ENCODE measurements at regions not wholly inside any gene's neighbourhood (a gene's known extent, or its start where the extent isn't known, plus 50 kb on each side); places are given as distances from the start of the nearest gene placed in this dataset.
"Not testable (repeated sequence)": the region's sequence is repeated elsewhere in the genome, so short reads cannot be mapped to it uniquely, and the experiment has no call there.

DNA sequence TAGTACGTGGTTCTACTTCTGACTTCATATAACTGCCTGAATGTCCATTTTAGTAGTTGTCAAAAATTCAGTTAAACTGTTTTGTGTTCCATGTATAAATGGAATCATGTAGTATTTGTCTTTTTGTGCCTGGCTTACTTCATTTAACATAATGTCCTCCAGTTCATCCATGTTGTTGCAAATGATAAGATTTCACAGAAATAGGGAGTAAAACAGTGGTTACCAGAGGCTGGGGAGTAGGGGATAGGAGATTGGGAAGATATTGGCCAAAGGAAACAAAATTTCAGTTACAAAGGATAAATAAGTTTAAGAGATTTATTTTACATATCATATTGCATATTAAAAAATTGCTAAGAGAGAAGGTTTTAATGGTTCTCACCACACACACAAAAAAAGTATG lies 425.0 kb upstream of the MEF2C start:
- DNase-seq (ENCODE audit: low read depth, low spot score) = no peak

DNA sequence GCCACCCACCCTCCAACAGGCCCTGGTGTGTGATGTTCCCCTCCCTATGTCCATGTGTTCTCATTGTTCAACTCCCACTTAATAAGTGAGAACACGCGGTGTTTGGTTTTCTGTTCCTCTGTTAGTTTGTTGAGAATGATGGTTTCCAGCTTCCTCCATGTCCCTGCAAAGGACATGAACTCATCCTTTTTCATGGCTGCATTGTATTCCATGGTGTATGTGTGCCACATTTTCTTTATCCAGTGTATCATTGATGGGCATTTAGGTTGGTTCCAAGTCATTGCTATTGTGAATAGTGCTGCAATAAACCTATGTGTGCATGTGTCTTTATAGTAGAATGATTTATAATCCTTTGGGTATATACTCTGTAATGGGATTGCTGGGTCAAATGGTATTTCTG lies 424.2 kb upstream of the MEF2C start:
- not testable (repeated sequence) for DNase-seq (ENCODE audit: low read depth, low spot score)

DNA sequence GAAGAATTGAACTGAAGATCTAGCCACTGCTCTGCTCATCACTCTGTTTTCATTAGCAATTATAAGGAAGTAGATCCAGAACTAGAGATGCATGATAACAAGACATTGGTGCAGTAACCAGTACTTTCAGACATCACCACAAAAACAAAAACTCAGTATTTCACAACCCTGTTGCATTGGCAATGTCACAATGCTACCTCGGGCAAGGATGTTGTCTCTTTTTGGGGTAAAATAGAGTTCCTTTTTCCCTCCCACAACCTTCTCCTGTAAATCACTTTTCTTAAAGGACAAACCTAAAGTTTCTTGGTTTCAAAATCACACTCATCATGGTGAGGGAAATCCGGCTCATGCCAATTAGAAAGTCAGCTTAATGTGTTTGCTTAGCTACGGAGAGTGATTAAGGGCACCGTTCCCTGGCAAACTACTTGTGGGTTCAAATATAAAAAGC lies 420.1 kb upstream of the MEF2C start:
- no peak for DNase-seq (ENCODE audit: low read depth, low spot score)

DNA sequence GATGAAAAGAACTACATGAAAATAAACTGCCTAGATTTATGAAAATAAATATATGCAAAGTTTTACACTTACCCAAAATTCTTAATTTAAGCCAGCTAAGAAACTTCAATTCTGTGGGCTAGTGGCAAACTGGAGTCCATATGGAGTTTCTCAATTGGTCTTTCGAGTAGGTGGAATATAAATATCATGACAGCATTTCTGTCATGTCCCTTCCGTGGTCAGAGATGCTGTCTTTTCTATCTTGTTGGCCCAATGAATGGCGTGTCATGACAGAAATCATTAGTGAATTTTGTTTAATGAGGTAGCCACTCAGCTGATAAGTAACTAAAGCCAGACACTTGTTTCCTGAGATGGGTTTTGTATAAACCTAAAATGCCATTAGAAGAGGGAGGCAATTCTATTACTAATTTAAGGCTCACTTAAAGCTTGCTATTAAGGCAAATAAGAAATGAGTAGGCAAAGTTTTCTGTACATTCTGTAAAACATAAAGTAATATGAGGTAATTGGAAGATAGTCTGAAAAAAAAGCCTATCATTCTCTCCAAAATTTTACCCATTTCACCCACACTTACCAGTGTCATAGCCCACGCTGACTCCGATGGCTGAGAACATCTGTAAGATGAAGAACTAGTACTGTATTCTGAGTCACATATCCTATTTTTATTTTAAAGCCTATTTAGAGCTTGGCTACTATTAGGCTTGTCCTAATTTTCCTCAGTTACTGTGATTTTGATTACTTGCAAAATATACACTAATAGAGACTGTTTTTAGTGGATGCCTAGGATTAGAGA lies 419.3 kb upstream of the MEF2C start:
- no peak for DNase-seq (ENCODE audit: low read depth, low spot score)

DNA sequence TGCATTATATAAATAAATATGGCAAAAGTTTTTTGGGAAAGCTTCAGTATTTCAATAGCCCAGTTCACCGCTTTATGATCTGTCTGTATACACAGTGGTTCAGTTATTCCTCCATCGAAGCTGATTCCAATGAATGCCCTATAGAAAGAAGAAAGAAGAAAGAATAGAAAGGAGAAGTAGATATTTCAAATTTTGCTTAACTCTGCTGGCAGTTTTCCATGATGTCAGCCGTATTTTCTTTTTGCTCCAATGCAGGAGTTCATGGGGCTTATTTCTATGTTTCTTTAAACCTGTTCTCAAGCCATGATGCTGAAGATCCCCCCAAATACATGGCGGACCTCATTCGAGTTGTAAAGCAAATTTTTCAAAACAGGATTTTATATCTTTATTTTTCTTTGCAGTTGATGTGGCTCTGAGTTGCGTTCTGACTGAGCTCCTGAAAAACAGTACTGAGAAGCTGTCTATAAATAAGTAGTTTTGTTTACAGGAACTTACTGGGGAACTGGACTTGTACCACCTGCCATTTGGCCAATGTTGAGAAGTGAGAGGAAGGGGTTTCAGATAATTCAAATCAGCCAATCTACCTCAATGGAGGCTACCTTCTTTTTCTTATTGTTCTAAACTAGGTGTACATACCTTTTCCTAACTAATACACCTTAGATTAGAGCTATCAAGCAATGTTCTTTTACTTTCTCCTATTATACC lies 418.5 kb upstream of the MEF2C start:
- no peak for DNase-seq (ENCODE audit: low read depth, low spot score)

DNA sequence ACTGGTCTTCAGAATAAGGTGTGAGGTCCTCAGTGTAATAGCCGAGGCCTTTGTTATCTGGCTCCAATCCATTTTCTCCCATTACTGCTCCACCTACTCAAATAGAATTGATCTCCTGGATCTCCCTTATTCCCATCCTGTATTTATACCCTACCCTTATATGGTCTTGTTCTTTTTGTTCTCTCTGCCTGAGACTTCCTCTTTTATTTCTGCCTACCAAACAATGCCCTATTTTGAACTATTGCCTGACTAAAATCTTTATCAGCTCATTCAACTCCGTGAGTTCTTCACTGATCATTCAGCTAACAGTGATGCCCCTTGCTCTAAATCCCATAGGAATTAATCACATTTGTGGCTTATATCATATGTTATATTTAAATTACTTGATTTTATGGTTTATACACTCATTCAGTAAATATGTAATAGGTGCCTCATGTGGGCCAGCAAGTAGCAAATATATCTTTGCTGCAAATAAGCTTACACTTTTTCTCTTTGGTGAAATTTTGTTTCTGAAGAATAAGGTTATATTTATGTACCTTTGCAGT lies 417.5 kb upstream of the MEF2C start:
- no peak for DNase-seq (ENCODE audit: low read depth, low spot score)

DNA sequence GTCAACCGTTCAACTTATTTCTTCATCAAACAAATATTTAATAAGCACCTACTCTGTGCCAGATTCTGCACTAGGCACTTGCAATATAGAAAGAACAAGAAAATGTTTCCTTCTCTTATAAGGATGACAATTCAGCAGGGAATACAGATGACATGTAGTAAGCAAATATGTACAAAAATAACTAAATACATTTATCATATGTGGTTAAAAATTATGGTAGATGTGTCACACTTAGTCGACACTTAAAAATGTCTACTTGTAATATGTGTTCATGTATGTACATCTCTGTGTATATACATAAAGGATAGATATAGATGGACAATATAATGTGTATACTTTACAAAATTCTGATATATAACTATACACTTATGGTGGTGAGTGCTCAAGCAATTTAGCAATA lies 417.0 kb upstream of the MEF2C start:
- no peak for DNase-seq (ENCODE audit: low read depth, low spot score)

DNA sequence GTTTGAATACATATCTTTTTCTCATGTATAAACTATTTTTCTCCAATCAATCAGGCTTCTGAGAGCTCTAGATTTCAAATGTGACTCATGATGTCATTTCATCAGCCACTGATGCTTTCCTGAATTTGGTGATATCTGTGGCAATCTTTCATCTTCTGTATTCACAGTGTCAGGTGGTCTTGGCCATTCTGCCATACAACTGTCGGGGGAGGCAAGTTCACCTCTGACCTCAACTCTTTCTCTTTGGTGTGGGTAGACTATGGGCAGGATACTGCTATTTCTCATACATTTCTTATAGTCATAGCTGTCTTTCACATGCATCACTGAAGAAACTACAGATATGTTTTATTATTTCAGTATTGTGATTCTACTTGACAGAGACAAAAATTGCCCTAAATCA lies 414.1 kb upstream of the MEF2C start:
- no peak for DNase-seq (ENCODE audit: low read depth, low spot score)

DNA sequence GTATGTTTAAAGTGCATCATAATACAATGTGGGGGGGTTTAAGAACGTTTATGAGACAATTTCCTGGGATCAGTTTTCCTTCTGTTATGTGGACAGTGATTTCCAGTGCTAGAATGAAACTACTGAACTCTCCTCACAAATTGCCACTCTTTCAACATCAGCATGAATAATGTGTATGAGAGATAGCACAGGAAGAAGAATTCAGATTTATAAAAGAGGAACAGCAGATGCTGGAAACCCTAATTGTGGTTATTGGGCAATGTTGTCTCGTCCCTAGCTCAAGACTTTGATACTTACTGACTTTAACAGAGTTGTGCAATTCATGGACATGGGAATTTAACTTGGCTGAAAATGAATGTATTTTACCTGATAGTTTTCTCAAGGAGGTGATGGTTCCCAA lies 410.8 kb upstream of the MEF2C start:
- no peak for DNase-seq (ENCODE audit: low read depth, low spot score)

DNA sequence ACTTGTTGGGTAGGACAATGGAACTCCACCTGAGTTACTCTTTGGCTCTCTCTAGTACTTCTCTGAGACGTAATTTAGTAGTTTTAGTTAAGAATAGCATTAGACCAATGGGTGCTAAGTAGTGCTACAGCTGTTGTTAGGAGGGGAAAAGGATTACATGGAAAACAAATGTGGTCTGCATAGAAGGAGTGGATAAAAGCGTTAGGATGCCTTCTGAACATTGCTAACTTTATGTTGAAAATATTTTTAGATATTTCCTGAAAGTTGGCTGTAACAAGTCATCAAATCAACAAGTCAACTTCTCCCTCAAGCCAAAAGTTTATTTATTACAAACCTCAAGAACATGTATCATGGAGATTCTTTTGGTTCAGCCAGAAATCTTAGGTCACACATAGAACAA lies 409.5 kb upstream of the MEF2C start:
- DNase-seq (ENCODE audit: low read depth, low spot score) = no peak

DNA sequence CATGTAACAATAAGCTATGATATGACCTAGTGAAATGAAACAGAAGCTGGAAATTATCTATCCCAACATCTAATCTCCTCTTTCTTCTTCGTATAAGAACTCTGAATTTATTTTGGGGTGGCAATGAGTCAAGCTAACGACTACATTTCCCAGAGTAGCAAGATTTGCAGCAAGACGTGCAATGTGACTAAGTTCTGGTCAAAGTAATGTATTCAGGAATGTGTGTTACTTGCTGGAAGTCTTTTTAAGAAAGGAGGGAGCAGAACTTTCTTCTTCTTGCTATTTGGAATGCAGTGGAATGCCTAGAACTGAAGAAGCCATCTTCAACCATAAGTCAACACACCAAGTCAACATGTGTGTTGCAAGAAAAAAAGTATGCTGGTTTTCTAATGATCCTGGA lies 406.6 kb upstream of the MEF2C start:
- no peak for DNase-seq (ENCODE audit: low read depth, low spot score)

DNA sequence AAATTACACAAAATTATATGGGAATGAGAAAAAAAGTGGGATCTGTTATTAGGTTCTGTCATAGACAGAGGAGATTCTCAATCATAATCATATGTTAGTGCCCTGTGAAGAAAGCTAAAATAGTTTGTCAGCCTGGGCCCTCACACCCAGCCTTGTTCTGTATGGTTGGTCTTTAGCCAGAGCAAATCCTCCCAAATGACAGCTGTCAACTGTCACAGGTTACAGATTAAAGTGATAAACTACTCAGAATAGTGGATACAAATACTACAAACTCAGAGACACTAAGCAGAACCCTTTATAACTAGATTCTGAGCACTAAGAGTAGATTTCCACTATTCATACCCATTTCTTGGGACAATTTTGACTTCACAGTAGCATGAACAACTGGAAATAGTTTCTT lies 405.0 kb upstream of the MEF2C start:
- no peak for DNase-seq (ENCODE audit: low read depth, low spot score)

DNA sequence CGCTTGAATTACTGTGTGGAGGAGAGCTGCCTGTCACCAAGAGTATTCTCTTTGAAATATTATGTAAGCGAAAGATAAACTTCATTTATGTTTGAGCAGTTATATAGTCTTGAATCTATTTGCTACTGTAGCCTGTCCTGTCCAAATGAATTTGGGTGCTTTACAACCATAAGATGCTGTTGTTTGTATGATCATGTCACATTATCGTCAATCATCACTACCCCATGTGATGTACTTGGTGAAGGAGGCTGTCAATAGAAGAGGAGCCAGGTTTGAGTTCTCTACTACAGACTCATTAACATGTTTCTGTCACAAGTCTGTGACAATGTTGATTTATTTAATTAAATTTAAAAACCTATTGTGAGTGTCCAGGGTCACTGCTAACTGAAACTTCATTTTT lies 403.3 kb upstream of the MEF2C start:
- DNase-seq (ENCODE audit: low read depth, low spot score) = no peak

DNA sequence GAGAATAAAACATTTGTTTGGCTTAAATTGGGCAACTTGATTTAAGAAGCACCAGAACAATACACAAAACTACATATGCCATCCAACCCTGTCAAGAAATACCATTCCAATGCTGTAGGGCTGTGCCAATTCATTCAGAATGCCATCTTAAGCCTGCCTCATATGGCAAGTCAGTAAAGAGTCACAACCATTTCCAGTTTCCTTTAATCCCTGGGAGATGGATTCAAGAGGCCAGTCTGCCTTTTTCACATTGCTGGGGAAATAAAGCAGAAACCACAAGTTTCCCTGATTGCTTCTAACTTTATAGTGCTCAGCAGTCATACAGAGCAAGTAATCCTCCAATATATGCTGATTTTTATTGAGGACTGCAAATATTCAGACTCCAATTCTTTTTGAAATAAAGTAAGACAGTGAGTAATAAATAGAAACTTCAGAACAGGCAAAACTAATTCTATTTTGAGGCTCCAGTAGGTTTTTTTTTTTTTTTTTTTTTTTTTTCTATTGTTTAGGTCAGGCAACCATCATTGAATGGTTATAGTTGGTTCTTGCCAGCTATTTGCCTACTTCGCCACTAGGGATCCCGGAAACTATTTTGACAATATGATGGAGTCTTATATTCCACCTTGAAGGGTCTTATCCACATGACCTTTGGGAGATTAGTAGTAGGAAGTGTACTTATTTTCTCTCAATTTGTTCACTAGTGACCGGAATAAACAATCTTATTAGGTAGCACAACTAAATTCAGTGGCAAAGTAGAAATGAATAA lies 400.9 kb upstream of the MEF2C start:
- DNase-seq (ENCODE audit: low read depth, low spot score) = no peak

DNA sequence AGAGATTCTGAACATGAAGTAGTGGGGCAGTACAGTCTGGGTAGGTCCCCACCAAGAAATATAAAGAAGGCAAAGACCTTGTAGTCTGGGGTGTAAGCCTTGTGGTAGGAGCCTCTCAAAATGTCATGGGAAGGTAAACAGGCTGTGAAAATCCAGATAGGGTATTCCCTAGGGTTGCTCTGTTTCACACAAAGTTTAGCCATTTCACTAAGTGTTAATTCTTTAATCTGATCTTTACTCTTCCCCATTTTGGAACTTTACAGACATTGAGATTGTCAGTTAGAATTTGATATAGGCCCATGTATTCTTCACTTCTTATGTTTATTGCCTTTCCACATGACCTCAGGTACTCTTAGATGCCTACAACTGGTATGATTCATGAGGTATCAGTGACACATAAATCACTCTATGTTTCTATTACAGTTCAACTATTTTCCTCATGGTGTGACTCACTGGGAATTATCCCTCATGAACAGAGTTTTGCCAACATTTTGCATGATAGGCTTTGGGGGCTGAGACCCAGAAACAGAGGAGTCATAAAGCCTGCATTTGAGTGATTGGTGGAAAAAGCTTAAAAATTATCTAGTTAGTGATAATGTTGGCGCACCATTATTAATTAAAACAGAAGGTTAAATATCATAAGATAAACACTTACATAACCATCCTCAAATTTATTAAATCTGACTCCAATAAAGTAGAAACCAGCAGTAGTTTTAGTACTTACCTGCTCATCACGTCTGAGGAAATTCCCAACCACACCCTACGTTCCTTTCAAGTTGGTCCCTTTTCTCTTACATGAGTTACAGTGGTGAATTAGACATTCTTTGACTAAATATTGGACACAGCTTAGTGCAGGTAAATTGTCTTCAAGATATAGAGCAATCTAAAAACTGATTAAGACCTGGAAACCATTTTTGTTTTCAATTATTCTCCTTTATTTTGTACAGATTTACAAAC lies 399.8 kb upstream of the MEF2C start:
- DNase-seq (ENCODE audit: low read depth, low spot score) = no peak

DNA sequence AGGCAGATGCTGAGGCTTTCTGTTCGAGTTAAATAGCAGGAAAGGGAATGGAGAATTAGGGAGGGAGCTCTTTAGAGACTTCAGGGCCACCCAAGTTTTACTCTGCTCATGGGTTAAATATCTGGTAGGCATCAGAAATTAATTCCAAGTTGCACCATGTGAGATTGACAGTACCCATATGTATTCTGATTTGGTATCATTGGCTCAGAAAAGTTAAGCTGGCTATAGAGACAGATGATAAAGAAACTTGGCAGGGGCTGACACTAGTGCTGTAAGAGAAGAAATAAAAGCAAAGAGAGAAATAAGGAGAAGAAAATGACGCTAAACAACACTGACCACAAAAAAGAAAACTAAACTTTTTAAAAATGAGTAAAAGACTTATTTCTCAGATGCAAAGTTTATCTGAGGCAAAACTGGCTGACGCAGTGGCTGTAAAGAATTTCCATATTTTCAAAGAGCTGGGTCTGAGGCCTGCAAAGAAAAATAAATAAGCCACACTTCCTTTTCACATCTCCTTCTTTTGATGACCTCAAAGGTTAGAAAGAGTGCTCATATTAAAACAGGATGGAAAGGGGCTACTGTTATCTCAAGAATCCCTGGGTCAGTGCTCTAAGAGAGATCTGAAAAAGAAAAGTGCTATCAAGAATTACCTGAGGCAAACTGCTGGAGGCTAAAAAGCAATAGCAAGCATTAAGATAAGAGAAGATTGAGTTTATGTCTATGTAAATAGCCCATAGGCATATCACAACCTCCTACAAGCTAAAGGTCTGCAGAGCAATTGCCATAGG lies 399.0 kb upstream of the MEF2C start:
- no peak for DNase-seq (ENCODE audit: low read depth, low spot score)

DNA sequence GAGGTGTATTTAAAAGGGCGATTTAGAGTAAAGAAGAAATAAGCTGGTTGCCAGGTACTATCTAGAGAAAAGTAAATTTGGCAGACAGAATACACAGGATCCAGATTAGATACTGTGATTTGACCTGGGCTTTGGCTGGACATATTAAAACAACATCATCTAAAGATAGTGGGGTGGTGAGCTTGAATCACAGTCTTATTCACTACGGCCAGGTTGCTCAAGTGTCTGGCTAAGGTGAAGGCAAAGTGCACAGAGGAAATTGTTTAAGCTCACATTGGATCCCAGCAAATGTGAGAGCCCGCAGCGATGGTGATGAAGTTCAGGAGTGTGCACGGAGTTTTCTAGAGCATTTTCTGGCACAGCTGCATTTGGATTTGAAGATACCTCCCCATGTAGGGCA lies 398.2 kb upstream of the MEF2C start:
- DNase-seq (ENCODE audit: low read depth, low spot score) = no peak

DNA sequence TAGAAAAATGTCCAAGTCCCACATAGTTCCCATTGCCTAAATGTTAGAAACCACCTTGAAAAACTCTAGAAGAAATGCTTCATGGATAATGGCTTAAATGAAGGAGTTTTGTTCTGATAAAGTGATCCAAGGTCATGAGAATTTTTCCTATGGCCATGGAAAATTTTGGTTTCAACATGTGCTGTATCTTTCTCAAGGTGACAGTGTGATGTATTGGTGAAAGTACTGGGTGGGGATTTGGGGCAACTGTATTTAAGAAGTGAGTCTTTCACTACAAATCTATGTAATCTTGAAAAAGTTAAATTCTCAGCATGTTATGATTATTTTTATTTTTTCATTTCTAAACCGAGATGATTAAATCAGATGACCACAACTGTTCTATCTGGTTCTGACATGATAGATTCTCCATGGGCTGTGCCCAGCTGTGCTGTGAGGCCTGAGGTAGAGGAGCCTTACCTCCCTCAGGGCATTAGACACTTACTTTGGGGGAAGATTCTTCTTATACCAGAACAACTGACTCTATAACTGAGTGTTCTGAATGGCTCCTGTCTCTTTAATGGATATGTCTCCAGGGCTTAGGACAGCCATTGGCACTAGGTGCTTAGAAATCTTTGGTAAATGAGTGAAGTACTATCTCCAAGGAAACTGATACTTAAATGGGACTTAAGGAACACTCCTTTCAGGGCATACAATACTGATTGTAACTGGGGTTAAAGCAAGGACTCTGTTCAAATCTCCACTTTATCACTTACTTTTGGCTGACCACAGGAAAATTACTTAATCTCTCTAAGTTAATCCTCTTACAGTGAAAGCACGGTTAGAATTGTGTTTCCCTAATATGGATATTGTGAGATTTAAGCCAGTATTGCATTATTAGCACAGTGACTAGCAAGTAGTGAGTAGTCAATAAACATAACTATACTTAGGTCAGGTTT lies 397.4 kb upstream of the MEF2C start:
- DNase-seq (ENCODE audit: low read depth, low spot score) = no peak

All from pulmonary artery endothelial cell (primary cell).